Upper lobe of right lung (tissue), 1 donor: ENCODE measurements at regions not wholly inside any gene's neighbourhood (a gene's known extent, or its start where the extent isn't known, plus 50 kb on each side); places are given as distances from the start of the nearest gene placed in this dataset.

ENCODE experiments used
- ATAC-seq: fragments of 200-7000 bp; cut with Tn5 transposase; one replicate; pipeline ENCODE4 v1.9.1; 2020; ENCODE audit warnings: mild to moderate bottlenecking, moderate library complexity
- DNase-seq: peaks from one replicate; pipeline ENCODE4 v3.0.0-alpha.2; 2020
- H3K27ac ChIP-seq: fragments of 200-600 bp; one replicate; pipeline ENCODE4 v1.8.0; 2022
- H3K27me3 ChIP-seq: fragments of 200-600 bp; one replicate; pipeline ENCODE4 v1.8.0; 2022; ENCODE audit warnings: mild to moderate bottlenecking
- H3K36me3 ChIP-seq: fragments of 200-600 bp; one replicate; pipeline ENCODE4 v1.8.0; 2022
- H3K4me1 ChIP-seq: fragments of 200-600 bp; one replicate; pipeline ENCODE4 v1.8.0; 2022
- H3K4me3 ChIP-seq: fragments of 200-600 bp; one replicate; pipeline ENCODE4 v1.8.0; 2022; ENCODE audit warnings: mild to moderate bottlenecking
- H3K9me3 ChIP-seq: fragments of 200-600 bp; one replicate; pipeline ENCODE4 v1.8.0; 2022
- intact Hi-C: fragments of 100-400 bp; cut with DNase I; formaldehyde crosslinking; loops from one replicate; pipeline ENCODE4 v1.11.0; 2022
- TF ChIP-seq, protein P1 (sequence below): fragments of 200-600 bp; IDR thresholded peaks from one replicate; pipeline ENCODE4 v1.8.0; 2022; ENCODE audit warnings: antibody characterized with exemption
- donor health status: DM: no; HTN: yes; CAD: no; lungs with severe emphysema.

GRCh38 chr10:118948786-118949185, 80.7 kb upstream of the NANOS1 start:
- Histone ChIP-seq H3K36me3 (no peaks in the 10 kb centered on the region), H3K4me1 (no peaks in the 10 kb centered on the region), H3K27me3 (no peaks in the 10 kb centered on the region), H3K27ac (no peak overlapping the region), H3K9me3 (no peaks in the 10 kb centered on the region), H3K4me3 (no peak overlapping the region)
- ATAC-seq (no peak), DNase-seq (no peak)
- intact Hi-C loops, result no loop called here
- TF ChIP-seq, protein P1, sequence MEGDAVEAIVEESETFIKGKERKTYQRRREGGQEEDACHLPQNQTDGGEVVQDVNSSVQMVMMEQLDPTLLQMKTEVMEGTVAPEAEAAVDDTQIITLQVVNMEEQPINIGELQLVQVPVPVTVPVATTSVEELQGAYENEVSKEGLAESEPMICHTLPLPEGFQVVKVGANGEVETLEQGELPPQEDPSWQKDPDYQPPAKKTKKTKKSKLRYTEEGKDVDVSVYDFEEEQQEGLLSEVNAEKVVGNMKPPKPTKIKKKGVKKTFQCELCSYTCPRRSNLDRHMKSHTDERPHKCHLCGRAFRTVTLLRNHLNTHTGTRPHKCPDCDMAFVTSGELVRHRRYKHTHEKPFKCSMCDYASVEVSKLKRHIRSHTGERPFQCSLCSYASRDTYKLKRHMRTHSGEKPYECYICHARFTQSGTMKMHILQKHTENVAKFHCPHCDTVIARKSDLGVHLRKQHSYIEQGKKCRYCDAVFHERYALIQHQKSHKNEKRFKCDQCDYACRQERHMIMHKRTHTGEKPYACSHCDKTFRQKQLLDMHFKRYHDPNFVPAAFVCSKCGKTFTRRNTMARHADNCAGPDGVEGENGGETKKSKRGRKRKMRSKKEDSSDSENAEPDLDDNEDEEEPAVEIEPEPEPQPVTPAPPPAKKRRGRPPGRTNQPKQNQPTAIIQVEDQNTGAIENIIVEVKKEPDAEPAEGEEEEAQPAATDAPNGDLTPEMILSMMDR, result no peak

DNA sequence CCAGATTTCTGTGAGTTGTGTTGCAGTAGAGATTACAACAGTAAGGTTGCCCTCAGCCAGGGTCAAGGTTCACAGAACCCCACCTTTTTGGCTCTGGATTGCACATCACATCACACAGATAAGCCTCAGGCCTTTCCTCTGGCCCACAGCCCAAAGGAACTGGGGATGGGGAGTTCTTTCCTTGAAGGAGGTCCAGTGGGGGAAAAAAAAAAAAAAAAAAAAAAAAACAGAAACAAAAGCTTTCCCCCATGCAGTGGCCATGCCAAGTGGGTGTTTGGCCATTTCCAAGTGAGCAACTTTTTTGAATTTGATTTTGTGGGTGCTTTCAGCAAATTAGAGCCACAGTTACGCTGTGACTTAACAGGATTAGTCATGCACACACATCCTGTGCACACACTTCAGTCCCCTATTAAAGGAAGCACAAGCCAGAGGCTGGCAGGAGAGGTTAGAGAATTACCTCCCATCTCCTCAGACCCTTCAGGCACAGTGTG, 79.3 kb upstream of the NANOS1 start:
- intact Hi-C loops, result no loop called here

DNA sequence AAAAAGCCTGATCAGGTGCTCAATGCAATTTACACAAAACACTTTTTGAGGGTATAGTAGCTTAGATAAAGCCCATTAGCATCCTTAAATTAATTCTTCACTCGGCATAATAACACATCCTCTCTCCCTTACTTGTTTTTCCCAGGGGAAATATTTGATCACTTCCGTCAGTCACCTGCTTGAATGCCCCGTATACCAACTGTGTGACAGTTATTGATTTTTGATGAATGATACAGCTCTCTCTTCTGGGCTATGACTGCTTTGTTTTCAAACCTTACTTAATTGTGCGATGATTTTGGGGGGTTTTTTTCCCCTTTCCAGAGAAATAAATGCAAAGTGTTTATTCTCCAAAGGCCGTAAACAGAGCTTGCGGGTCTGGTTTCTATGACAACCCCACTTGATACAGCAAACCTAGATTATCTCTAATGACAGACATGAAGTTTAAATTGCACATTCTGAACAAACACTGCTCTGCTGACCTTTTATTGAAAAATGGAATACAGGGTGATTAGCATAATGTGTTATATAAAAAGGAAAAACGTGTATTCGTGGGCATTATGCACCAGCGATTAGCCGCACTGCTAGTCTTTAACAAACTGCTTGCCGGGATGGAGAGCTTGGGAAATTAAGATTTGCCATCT, 78.4 kb upstream of the NANOS1 start:
- H3K27me3 ChIP-seq, result no peaks in the 10 kb centered on the region
- H3K36me3 ChIP-seq, result no peaks in the 10 kb centered on the region
- no peaks in the 10 kb centered on the region for H3K9me3 ChIP-seq
- intact Hi-C loops, result no loop called here
- H3K4me1 ChIP-seq, result no peaks in the 10 kb centered on the region
- no peak for ATAC-seq
- H3K4me3 ChIP-seq, result no peak overlapping the region
- TF ChIP-seq, protein P1, result no peak
- no peak for DNase-seq
- no peak overlapping the region for H3K27ac ChIP-seq

More for the DNA sequence above, 79.3 kb upstream of the NANOS1 start:
- TF ChIP-seq, protein P1, result no peak
- Histone ChIP-seq H3K27me3 (no peaks in the 10 kb centered on the region), H3K27ac (no peak overlapping the region), H3K4me3 (no peak overlapping the region), H3K4me1 (no peaks in the 10 kb centered on the region), H3K9me3 (no peaks in the 10 kb centered on the region), H3K36me3 (no peaks in the 10 kb centered on the region)
- ATAC-seq, result no peak
- no peak for DNase-seq

GRCh38 chr10:118952493-118953295, 76.8 kb upstream of the NANOS1 start:
- no peak overlapping the region for H3K4me3 ChIP-seq
- no peaks in the 10 kb centered on the region for H3K4me1 ChIP-seq
- H3K27me3 ChIP-seq, result no peaks in the 10 kb centered on the region
- DNase-seq, result no peak
- TF ChIP-seq, protein P1, result no peak
- no peaks in the 10 kb centered on the region for H3K36me3 ChIP-seq
- no peak for ATAC-seq
- H3K27ac ChIP-seq, result no peak overlapping the region
- intact Hi-C loops, result no loop called here
- no peaks in the 10 kb centered on the region for H3K9me3 ChIP-seq

GRCh38 chr10:118953598-118954393, 75.7 kb upstream of the NANOS1 start:
- Histone ChIP-seq H3K9me3 (no peaks in the 10 kb centered on the region), H3K36me3 (no peaks in the 10 kb centered on the region), H3K27ac (no peak overlapping the region), H3K4me1 (peaks cover 5% of the 10 kb centered on the region), H3K4me3 (no peak overlapping the region), H3K27me3 (no peaks in the 10 kb centered on the region)
- ATAC-seq (no peak), DNase-seq (no peak)
- TF ChIP-seq, protein P1, result no peak
- intact Hi-C loops, result no loop called here
